ENCODE measurements at regions not wholly inside any gene's neighbourhood (a gene's known extent, or its start where the extent isn't known, plus 50 kb on each side); places are given as distances from the start of the nearest gene placed in this dataset.

DNA sequence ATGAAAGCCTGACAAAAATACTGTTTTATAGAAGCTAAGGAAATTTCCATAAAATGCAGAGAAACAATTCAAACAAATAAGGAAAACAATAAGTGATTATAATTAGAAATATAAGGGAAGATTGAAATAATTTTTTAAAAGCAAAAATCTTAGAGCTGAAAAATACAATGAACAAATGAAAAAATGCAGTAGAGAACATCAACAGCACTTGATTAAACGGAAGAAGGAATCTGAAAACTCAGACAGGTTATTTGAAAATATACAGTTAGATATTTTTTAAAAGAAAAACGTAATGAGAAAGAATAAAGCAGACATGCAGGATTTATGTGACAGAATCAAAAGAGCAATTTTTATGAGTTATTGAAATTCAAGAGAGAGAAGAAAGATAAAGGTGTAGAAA, 279.1 kb upstream of the MAGI2 start:
- Histone ChIP-seq H3K27me3 (ENCODE audit: control insufficient read depth in 2 of 2, insufficient read depth in 2 of 2, low read length in 2 of 2) (no peaks in the 10 kb centered on the region), H4K20me1 (replicated peaks; ENCODE audit: control insufficient read depth, extremely low read depth, insufficient read depth, low read length) (no peaks in the 10 kb centered on the region), H3K4me3 (replicated peaks in 1 of 3; ENCODE audit: insufficient read depth in 1 of 3, low read depth in 1 of 3, low read length in 3 of 3) (no peak overlapping the region), H2AFZ (ENCODE audit: low read depth, low read length) (no peak overlapping the region), H3K9me1 (replicated peaks; ENCODE audit: control insufficient read depth, extremely low read depth, insufficient read depth, low read length) (no peaks in the 10 kb centered on the region), H3K9ac (replicated peaks; ENCODE audit: extremely low read depth, insufficient read depth, low read length) (no peak overlapping the region), H3K4me2 (ENCODE audit: insufficient read depth, low read length) (no peak overlapping the region), H3K9me3 (replicated peaks; ENCODE audit: control insufficient read depth, insufficient read depth, low read length) (no peaks in the 10 kb centered on the region), H3K27ac (ENCODE audit: insufficient read depth, low read depth, low read length) (no peak overlapping the region), H3K4me1 (ENCODE audit: control insufficient read depth, extremely low read depth, insufficient read depth, low read length) (no peaks in the 10 kb centered on the region), H3K36me3 (ENCODE audit: control insufficient read depth in 2 of 2, extremely low read depth in 1 of 2, insufficient read depth in 2 of 2, low read length in 2 of 2) (no peaks in the 10 kb centered on the region), H3K79me2 (ENCODE audit: control insufficient read depth, insufficient read depth, low read length) (no peaks in the 10 kb centered on the region)
- POLR2A ChIA-PET = interaction anchor here (0.6 kb wide), 1 partner anchor 279 kb away, joined by 4 read pairs; the partner anchor contains the start of gene MAGI2
- dilution Hi-C loops (cut with MboI; ENCODE audit: extremely low pct_ligation_motif_present, low sequenced_read_pairs) (no loop called here), intact Hi-C loops (cut with micrococcal nuclease) (no loop called here)
- no peak for TF ChIP-seq JUN (IDR thresholded peaks at IDR 0.05; ENCODE audit: borderline replicate concordance, insufficient read depth, insufficient read length, low read depth)
- TF ChIP-seq MYC (IDR thresholded peaks at IDR 0.05; ENCODE audit: low read depth, low read length) = no peak
- TF ChIP-seq EZH2 (IDR thresholded peaks at IDR 0.05; ENCODE audit: borderline replicate concordance, low read depth, low read length, severe bottlenecking) = no peak
- no peak for TF ChIP-seq FOS (IDR thresholded peaks at IDR 0.05; ENCODE audit: borderline replicate concordance, insufficient read depth, low read length)
- TF ChIP-seq, protein P1, sequence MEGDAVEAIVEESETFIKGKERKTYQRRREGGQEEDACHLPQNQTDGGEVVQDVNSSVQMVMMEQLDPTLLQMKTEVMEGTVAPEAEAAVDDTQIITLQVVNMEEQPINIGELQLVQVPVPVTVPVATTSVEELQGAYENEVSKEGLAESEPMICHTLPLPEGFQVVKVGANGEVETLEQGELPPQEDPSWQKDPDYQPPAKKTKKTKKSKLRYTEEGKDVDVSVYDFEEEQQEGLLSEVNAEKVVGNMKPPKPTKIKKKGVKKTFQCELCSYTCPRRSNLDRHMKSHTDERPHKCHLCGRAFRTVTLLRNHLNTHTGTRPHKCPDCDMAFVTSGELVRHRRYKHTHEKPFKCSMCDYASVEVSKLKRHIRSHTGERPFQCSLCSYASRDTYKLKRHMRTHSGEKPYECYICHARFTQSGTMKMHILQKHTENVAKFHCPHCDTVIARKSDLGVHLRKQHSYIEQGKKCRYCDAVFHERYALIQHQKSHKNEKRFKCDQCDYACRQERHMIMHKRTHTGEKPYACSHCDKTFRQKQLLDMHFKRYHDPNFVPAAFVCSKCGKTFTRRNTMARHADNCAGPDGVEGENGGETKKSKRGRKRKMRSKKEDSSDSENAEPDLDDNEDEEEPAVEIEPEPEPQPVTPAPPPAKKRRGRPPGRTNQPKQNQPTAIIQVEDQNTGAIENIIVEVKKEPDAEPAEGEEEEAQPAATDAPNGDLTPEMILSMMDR (IDR thresholded peaks at IDR 0.05; ENCODE audit: extremely low read depth in 1 of 2, insufficient read depth in 1 of 2, low read depth in 1 of 2, low read length in 2 of 2) = no peak
- TF ChIP-seq GATA2 (IDR thresholded peaks at IDR 0.05; ENCODE audit: insufficient read depth, insufficient read length, low read depth, low read length) = no peak
- TF ChIP-seq POLR2A (IDR thresholded peaks at IDR 0.05; ENCODE audit: low read depth, low read length) = no peak
- DNase-seq (ENCODE audit: low read depth, low spot score) = no peak
- no peak for FAIRE-seq
- CTCF ChIA-PET = no interaction called here
- no TSS peak for BruUV-seq (replicated peaks)

DNA sequence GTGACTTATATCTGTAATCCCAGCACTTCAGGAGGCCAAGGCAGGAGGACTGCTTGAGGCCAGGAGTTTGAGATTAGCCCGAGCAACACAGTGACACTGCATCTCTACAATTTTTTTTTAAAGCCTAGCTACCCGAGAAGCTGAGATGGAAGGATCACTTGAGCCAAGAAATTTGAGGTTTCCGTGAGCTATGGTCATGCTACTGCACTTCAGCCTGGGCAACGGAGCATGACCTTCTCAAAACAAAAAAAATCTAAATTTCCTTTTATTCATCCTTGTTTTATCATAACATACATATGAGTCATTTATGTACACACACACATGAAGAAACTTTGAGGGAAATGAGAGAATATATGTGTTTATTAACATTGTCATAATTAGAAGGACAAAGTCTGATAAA, 277.5 kb upstream of the MAGI2 start:
- H3K9me1 ChIP-seq (replicated peaks; ENCODE audit: control insufficient read depth, extremely low read depth, insufficient read depth, low read length) = no peaks in the 10 kb centered on the region
- CTCF ChIA-PET = no interaction called here
- H3K4me1 ChIP-seq (ENCODE audit: control insufficient read depth, extremely low read depth, insufficient read depth, low read length) = no peaks in the 10 kb centered on the region
- H3K9me3 ChIP-seq (replicated peaks; ENCODE audit: control insufficient read depth, insufficient read depth, low read length) = no peaks in the 10 kb centered on the region
- H3K27ac ChIP-seq (ENCODE audit: insufficient read depth, low read depth, low read length) = no peak overlapping the region
- H3K4me2 ChIP-seq (ENCODE audit: insufficient read depth, low read length) = no peak overlapping the region
- no peaks in the 10 kb centered on the region for H3K36me3 ChIP-seq (ENCODE audit: control insufficient read depth in 2 of 2, extremely low read depth in 1 of 2, insufficient read depth in 2 of 2, low read length in 2 of 2)
- H3K4me3 ChIP-seq (replicated peaks in 1 of 3; ENCODE audit: insufficient read depth in 1 of 3, low read depth in 1 of 3, low read length in 3 of 3) = no peak overlapping the region
- H2AFZ ChIP-seq (ENCODE audit: low read depth, low read length) = no peak overlapping the region
- TF ChIP-seq, protein P1 (IDR thresholded peaks at IDR 0.05; ENCODE audit: extremely low read depth in 1 of 2, insufficient read depth in 1 of 2, low read depth in 1 of 2, low read length in 2 of 2) = no peak
- TF ChIP-seq POLR2A (IDR thresholded peaks at IDR 0.05; ENCODE audit: low read depth, low read length) (no peak), MYC (IDR thresholded peaks at IDR 0.05; ENCODE audit: low read depth, low read length) (no peak), EZH2 (IDR thresholded peaks at IDR 0.05; ENCODE audit: borderline replicate concordance, low read depth, low read length, severe bottlenecking) (no peak), POLR2AphosphoS5 (IDR thresholded peaks at IDR 0.05; ENCODE audit: insufficient read depth, low read depth, low read length) (no peak), GATA2 (IDR thresholded peaks at IDR 0.05; ENCODE audit: insufficient read depth, insufficient read length, low read depth, low read length) (no peak), FOS (IDR thresholded peaks at IDR 0.05; ENCODE audit: borderline replicate concordance, insufficient read depth, low read length) (no peak), JUN (IDR thresholded peaks at IDR 0.05; ENCODE audit: borderline replicate concordance, insufficient read depth, insufficient read length, low read depth) (no peak), MAX (IDR thresholded peaks at IDR 0.05; ENCODE audit: insufficient read depth, insufficient read length) (no peak)
- FAIRE-seq (no peak), DNase-seq (ENCODE audit: low read depth, low spot score) (no peak)
- dilution Hi-C loops (cut with MboI; ENCODE audit: extremely low pct_ligation_motif_present, low sequenced_read_pairs) (no loop called here), intact Hi-C loops (cut with micrococcal nuclease) (no loop called here)
- H3K27me3 ChIP-seq (ENCODE audit: control insufficient read depth in 2 of 2, insufficient read depth in 2 of 2, low read length in 2 of 2) = no peaks in the 10 kb centered on the region
- POLR2A ChIA-PET = no interaction called here
- BruUV-seq (replicated peaks) = no TSS peak
- H3K9ac ChIP-seq (replicated peaks; ENCODE audit: extremely low read depth, insufficient read depth, low read length) = no peak overlapping the region
- no peaks in the 10 kb centered on the region for H4K20me1 ChIP-seq (replicated peaks; ENCODE audit: control insufficient read depth, extremely low read depth, insufficient read depth, low read length)
- no peaks in the 10 kb centered on the region for H3K79me2 ChIP-seq (ENCODE audit: control insufficient read depth, insufficient read depth, low read length)

Measured in endothelial cell of umbilical vein (primary cell).